ENCODE measurements at regions not wholly inside any gene's neighbourhood (a gene's known extent, or its start where the extent isn't known, plus 50 kb on each side); places are given as distances from the start of the nearest gene placed in this dataset.

DNA sequence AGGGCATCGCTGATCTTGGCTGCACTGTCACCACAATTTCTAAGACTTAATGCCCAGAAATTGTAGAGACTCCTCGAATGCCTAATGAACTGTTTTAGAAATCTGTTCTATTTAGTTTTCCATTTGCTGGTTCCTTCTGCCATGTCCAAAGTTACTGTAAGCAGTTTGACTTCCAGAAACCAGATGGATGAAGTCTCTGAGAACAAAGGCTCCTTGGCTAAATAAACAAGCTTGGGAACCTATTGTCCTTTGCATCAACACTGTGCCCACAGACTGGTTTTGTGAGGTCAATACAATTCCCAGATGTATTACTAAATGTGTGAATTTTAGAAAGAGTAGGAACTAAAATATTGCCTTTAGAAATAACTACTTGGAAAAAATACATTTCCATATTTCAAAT, 600.2 kb downstream of the NYAP2 start:
- Histone ChIP-seq H3K27ac (ENCODE audit: low read depth in 1 of 2, low read length in 2 of 2) (no peak overlapping the region), H3K4me1 (ENCODE audit: control insufficient read depth in 4 of 4, insufficient read depth in 4 of 4, low read length in 3 of 4) (no peaks in the 10 kb centered on the region), H3K9me3 (ENCODE audit: control insufficient read depth in 4 of 4, low read length in 3 of 4) (no peaks in the 10 kb centered on the region), H3K9ac (ENCODE audit: low read depth in 1 of 2, low read length in 2 of 2) (no peak overlapping the region), H3K4me3 (ENCODE audit: low read depth in 1 of 3, low read length in 3 of 3) (no peak overlapping the region), H3K36me3 (ENCODE audit: control insufficient read depth in 4 of 4, insufficient read depth in 3 of 4, low read depth in 1 of 4, low read length in 3 of 4) (no peaks in the 10 kb centered on the region), H3K27me3 (ENCODE audit: control insufficient read depth in 4 of 4, insufficient read depth in 4 of 4, low read length in 3 of 4) (no peaks in the 10 kb centered on the region)
- 80% methylated on average over 2 of the region's 2 CpGs for WGBS
- no peak for TF ChIP-seq ATF3 (IDR thresholded peaks at IDR 0.05)
- no peak for TF ChIP-seq NR2F2 (IDR thresholded peaks at IDR 0.05)
- TF ChIP-seq, protein P1, sequence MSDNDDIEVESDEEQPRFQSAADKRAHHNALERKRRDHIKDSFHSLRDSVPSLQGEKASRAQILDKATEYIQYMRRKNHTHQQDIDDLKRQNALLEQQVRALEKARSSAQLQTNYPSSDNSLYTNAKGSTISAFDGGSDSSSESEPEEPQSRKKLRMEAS (IDR thresholded peaks at IDR 0.05): no peak
- no peak for TF ChIP-seq GABPA (IDR thresholded peaks at IDR 0.05 in 1 of 2, conservative IDR thresholded peaks at IDR 0.05 in 1 of 2)
- no peak for TF ChIP-seq RAD21 (IDR thresholded peaks at IDR 0.05)
- no peak for TF ChIP-seq REST (IDR thresholded peaks at IDR 0.05)
- no peak for TF ChIP-seq JUND (IDR thresholded peaks at IDR 0.05)
- no peak for DNase-seq (ENCODE audit: low spot score)

- H3K9ac ChIP-seq (ENCODE audit: low read depth in 1 of 2, low read length in 2 of 2): no peak overlapping the region
- no peak overlapping the region for H3K4me3 ChIP-seq (ENCODE audit: low read depth in 1 of 3, low read length in 3 of 3)
- DNase-seq (ENCODE audit: low spot score): no peak
- no peaks in the 10 kb centered on the region for H3K27me3 ChIP-seq (ENCODE audit: control insufficient read depth in 4 of 4, insufficient read depth in 4 of 4, low read length in 3 of 4)
- TF ChIP-seq FOXA1 (IDR thresholded peaks at IDR 0.05) (no peak), TAF1 (conservative IDR thresholded peaks at IDR 0.05) (no peak), YY1 (IDR thresholded peaks at IDR 0.05) (no peak), ZBTB33 (IDR thresholded peaks at IDR 0.05) (no peak), JUND (IDR thresholded peaks at IDR 0.05) (no peak)
- no peaks in the 10 kb centered on the region for H3K9me3 ChIP-seq (ENCODE audit: control insufficient read depth in 4 of 4, low read length in 3 of 4)
- no peaks in the 10 kb centered on the region for H3K36me3 ChIP-seq (ENCODE audit: control insufficient read depth in 4 of 4, insufficient read depth in 3 of 4, low read depth in 1 of 4, low read length in 3 of 4)
- H3K27ac ChIP-seq (ENCODE audit: low read depth in 1 of 2, low read length in 2 of 2): no peak overlapping the region
- no peaks in the 10 kb centered on the region for H3K4me1 ChIP-seq (ENCODE audit: control insufficient read depth in 4 of 4, insufficient read depth in 4 of 4, low read length in 3 of 4)
- 89% methylated on average over 4 of the region's 4 CpGs for WGBS
These were observed 599.1 kb downstream of the NYAP2 start for GRCh38 chr2:225998653-225999052.

- Histone ChIP-seq H3K27ac (ENCODE audit: low read depth in 1 of 2, low read length in 2 of 2) (no peak overlapping the region), H3K9ac (ENCODE audit: low read depth in 1 of 2, low read length in 2 of 2) (no peak overlapping the region), H3K36me3 (ENCODE audit: control insufficient read depth in 4 of 4, insufficient read depth in 3 of 4, low read depth in 1 of 4, low read length in 3 of 4) (no peaks in the 10 kb centered on the region), H3K4me3 (ENCODE audit: low read depth in 1 of 3, low read length in 3 of 3) (no peak overlapping the region), H3K9me3 (ENCODE audit: control insufficient read depth in 4 of 4, low read length in 3 of 4) (no peaks in the 10 kb centered on the region), H3K4me1 (ENCODE audit: control insufficient read depth in 4 of 4, insufficient read depth in 4 of 4, low read length in 3 of 4) (no peaks in the 10 kb centered on the region), H3K27me3 (ENCODE audit: control insufficient read depth in 4 of 4, insufficient read depth in 4 of 4, low read length in 3 of 4) (no peaks in the 10 kb centered on the region)
- 92% methylated on average over 3 of the region's 3 CpGs for WGBS
- DNase-seq (ENCODE audit: low spot score): no peak
- TF ChIP-seq RAD21 (IDR thresholded peaks at IDR 0.05) (no peak), TAF1 (conservative IDR thresholded peaks at IDR 0.05) (no peak), CTCF (IDR thresholded peaks at IDR 0.05; ENCODE audit: low read depth, low read length, missing input control) (no peak), NR2F2 (IDR thresholded peaks at IDR 0.05) (no peak), GABPA (IDR thresholded peaks at IDR 0.05 in 1 of 2, conservative IDR thresholded peaks at IDR 0.05 in 1 of 2) (no peak), HNF4A (conservative IDR thresholded peaks at IDR 0.05) (no peak), SP1 (IDR thresholded peaks at IDR 0.05) (no peak), ZBTB33 (IDR thresholded peaks at IDR 0.05) (no peak), FOXA1 (IDR thresholded peaks at IDR 0.05) (no peak), JUND (IDR thresholded peaks at IDR 0.05) (no peak), HNF4G (IDR thresholded peaks at IDR 0.05) (no peak)
- TF ChIP-seq, protein P1 (IDR thresholded peaks at IDR 0.05): no peak
These were observed 598.6 kb downstream of the NYAP2 start for GRCh38 chr2:225998116-225998515.

Data from liver (tissue), 8 donors.